A673 (cell line): ENCODE measurements at regions not wholly inside any gene's neighbourhood (a gene's known extent, or its start where the extent isn't known, plus 50 kb on each side); places are given as distances from the start of the nearest gene placed in this dataset.

Experiments
- CTCF ChIP-seq: fragments of 300-800, 200-600 bp; sonication (generic); conservative IDR thresholded peaks from 2 replicates; pipeline ENCODE4 v1.5.1; 2017; ENCODE audit warnings: low read depth, mild to moderate bottlenecking, antibody characterized with exemption, low read length, moderate library complexity, mixed read lengths
- EZH2 ChIP-seq: fragments of 200-600 bp; sonication (generic); IDR thresholded peaks from 2 replicates; pipeline ENCODE4 v1.6.1; 2017; ENCODE audit warnings: borderline replicate concordance, low read depth, mild to moderate bottlenecking, mixed read lengths, antibody characterized with exemption, low read length; ENCODE audit not compliant: poor library complexity, severe bottlenecking

DNA sequence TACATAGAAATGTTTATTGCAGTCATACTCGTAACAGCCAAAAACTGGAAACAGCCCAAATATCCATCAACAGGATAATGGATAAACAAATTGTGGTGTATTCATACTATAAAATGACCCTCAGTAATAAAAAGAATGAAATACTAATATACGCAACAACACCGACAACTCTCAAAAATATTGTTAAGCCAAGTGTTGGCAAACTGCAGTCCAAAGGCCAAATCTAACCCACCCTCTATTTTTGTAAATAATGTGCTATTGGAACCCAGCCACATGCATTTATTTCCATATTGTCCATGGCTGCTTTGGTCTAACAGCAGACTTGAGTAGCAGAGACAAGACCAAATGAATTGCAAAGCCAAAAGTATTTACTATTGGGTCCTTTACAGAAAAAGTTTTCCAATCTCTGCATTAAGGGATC lies 151.0 kb downstream of the MREG start:
- TF ChIP-seq EZH2 (no peak), CTCF (no peak)
